ENCODE measurements at regions not wholly inside any gene's neighbourhood (a gene's known extent, or its start where the extent isn't known, plus 50 kb on each side); places are given as distances from the start of the nearest gene placed in this dataset.

GRCh38 chr11:43119275-43119970 is 192.4 kb upstream of the API5 start:
- H3K18ac ChIP-seq (ENCODE audit: low read length), result no peak overlapping the region
- H3K27ac ChIP-seq (ENCODE audit: low read depth, low read length), result peak overlapping the region; percentile 2
- peak; percentile 89 for DNase-seq
- no peaks in the 10 kb centered on the region for H3K27me3 ChIP-seq (ENCODE audit: insufficient read depth, low read length, poor library complexity)
- no peaks in the 10 kb centered on the region for H3K79me1 ChIP-seq (ENCODE audit: low read length)
- H2BK120ac ChIP-seq (ENCODE audit: low read depth, low read length), result no peak overlapping the region
- H4K8ac ChIP-seq (ENCODE audit: low read depth, low read length), result no peak overlapping the region
- H2AK5ac ChIP-seq (ENCODE audit: low read length), result no peak overlapping the region
- H3K79me2 ChIP-seq (ENCODE audit: control insufficient read depth, insufficient read depth, low read length), result no peaks in the 10 kb centered on the region
- no peak overlapping the region for H3K9ac ChIP-seq (ENCODE audit: low read length)
- no peak overlapping the region for H3K4ac ChIP-seq (ENCODE audit: low read depth, low read length)
- H2BK15ac ChIP-seq (replicated peaks; ENCODE audit: low read depth), result no peak overlapping the region
- H2BK5ac ChIP-seq (ENCODE audit: low read length), result no peak overlapping the region
- H4K5ac ChIP-seq (ENCODE audit: low read length), result no peak overlapping the region
- no peak overlapping the region for H3K4me2 ChIP-seq (ENCODE audit: low read length)
- no CpG with 5 or more reads among the region's 4 CpGs for WGBS (ENCODE audit: extremely low coverage, insufficient coverage, low lambda C conversion rate)
- peaks cover 2% of the 10 kb centered on the region for H3K4me1 ChIP-seq (ENCODE audit: control insufficient read depth, low read depth, low read length)
- no peak overlapping the region for H3K4me3 ChIP-seq (ENCODE audit: low read length)
- H3K23ac ChIP-seq (ENCODE audit: low read length), result no peak overlapping the region
- no peak overlapping the region for H3K56ac ChIP-seq (ENCODE audit: low read length)
- H3K36me3 ChIP-seq (ENCODE audit: control insufficient read depth, insufficient read depth, low read length), result no peaks in the 10 kb centered on the region

DNA sequence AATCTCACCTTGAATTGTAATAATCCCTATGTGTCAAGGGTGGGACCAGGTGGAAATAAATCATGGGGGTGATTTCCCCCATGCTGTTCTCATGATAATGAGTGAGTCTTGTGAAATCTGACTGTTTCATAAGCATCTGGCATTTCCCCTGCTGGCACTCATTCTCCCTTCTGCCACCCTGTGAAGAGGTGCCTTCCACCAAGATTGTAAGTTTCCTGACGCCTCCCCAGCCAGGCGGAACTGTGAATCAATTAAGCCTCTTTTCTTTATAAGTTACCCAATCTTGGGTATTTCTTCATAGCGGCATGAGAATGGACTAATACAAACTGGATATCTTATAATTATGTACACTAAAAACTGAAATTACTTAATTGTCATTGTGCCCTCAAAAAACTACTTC is 189.2 kb upstream of the API5 start:
- Histone ChIP-seq H3K4ac (ENCODE audit: low read depth, low read length) (no peak overlapping the region), H3K36me3 (ENCODE audit: control insufficient read depth, insufficient read depth, low read length) (no peaks in the 10 kb centered on the region), H4K8ac (ENCODE audit: low read depth, low read length) (no peak overlapping the region), H3K23ac (ENCODE audit: low read length) (no peak overlapping the region), H3K4me1 (ENCODE audit: control insufficient read depth, low read depth, low read length) (peaks cover 2% of the 10 kb centered on the region), H2BK5ac (ENCODE audit: low read length) (no peak overlapping the region), H3K18ac (ENCODE audit: low read length) (no peak overlapping the region), H3K79me1 (ENCODE audit: low read length) (no peaks in the 10 kb centered on the region), H3K4me2 (ENCODE audit: low read length) (no peak overlapping the region), H2BK15ac (replicated peaks; ENCODE audit: low read depth) (no peak overlapping the region), H3K4me3 (ENCODE audit: low read length) (no peak overlapping the region), H4K5ac (ENCODE audit: low read length) (no peak overlapping the region), H3K27me3 (ENCODE audit: insufficient read depth, low read length, poor library complexity) (no peaks in the 10 kb centered on the region), H3K27ac (ENCODE audit: low read depth, low read length) (no peak overlapping the region), H3K56ac (ENCODE audit: low read length) (no peak overlapping the region), H2BK120ac (ENCODE audit: low read depth, low read length) (no peak overlapping the region), H3K79me2 (ENCODE audit: control insufficient read depth, insufficient read depth, low read length) (no peaks in the 10 kb centered on the region), H2AK5ac (ENCODE audit: low read length) (no peak overlapping the region), H3K9ac (ENCODE audit: low read length) (no peak overlapping the region)
- DNase-seq, result no peak
- no CpG with 5 or more reads among the region's 3 CpGs for WGBS (ENCODE audit: extremely low coverage, insufficient coverage, low lambda C conversion rate)

DNA sequence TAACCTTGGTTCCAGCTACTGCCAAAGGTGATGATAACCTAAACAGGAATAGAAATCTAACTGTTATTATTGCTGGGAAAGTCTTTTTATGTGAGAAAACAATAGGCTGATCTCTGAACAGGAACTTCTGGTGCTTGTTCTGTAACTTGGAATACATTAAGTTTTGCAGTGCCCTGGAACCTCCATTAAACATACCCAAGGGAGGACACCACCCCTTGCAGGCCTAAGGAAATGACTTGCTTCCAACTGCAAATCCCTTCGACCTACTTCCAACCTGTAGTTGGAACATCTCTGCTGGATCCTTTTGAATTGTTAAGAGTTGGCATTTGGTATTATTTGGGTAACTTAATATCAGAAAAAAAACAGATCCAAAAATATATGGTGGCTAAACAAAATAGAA is 188.4 kb upstream of the API5 start:
- Histone ChIP-seq H3K79me2 (ENCODE audit: control insufficient read depth, insufficient read depth, low read length) (no peaks in the 10 kb centered on the region), H4K8ac (ENCODE audit: low read depth, low read length) (no peak overlapping the region), H3K36me3 (ENCODE audit: control insufficient read depth, insufficient read depth, low read length) (no peaks in the 10 kb centered on the region), H3K4me2 (ENCODE audit: low read length) (no peak overlapping the region), H2BK120ac (ENCODE audit: low read depth, low read length) (no peak overlapping the region), H3K79me1 (ENCODE audit: low read length) (no peaks in the 10 kb centered on the region), H4K5ac (ENCODE audit: low read length) (no peak overlapping the region), H3K27ac (ENCODE audit: low read depth, low read length) (no peak overlapping the region), H3K27me3 (ENCODE audit: insufficient read depth, low read length, poor library complexity) (no peaks in the 10 kb centered on the region), H3K4me3 (ENCODE audit: low read length) (no peak overlapping the region), H3K9ac (ENCODE audit: low read length) (no peak overlapping the region), H3K23ac (ENCODE audit: low read length) (no peak overlapping the region), H2AK5ac (ENCODE audit: low read length) (no peak overlapping the region), H3K4ac (ENCODE audit: low read depth, low read length) (no peak overlapping the region), H2BK15ac (replicated peaks; ENCODE audit: low read depth) (no peak overlapping the region), H3K4me1 (ENCODE audit: control insufficient read depth, low read depth, low read length) (peaks cover 2% of the 10 kb centered on the region), H2BK5ac (ENCODE audit: low read length) (no peak overlapping the region), H3K56ac (ENCODE audit: low read length) (no peak overlapping the region), H3K18ac (ENCODE audit: low read length) (no peak overlapping the region)
- WGBS (ENCODE audit: extremely low coverage, insufficient coverage, low lambda C conversion rate), result no CpG with 5 or more reads among the region's 1 CpG
- DNase-seq, result no peak

GRCh38 chr11:43124272-43124935 is 187.4 kb upstream of the API5 start:
- no peak overlapping the region for H3K56ac ChIP-seq (ENCODE audit: low read length)
- no peak overlapping the region for H2BK15ac ChIP-seq (replicated peaks; ENCODE audit: low read depth)
- H3K79me1 ChIP-seq (ENCODE audit: low read length), result no peaks in the 10 kb centered on the region
- no peak for DNase-seq
- no peak overlapping the region for H3K4me3 ChIP-seq (ENCODE audit: low read length)
- no peak overlapping the region for H2BK5ac ChIP-seq (ENCODE audit: low read length)
- no peak overlapping the region for H2BK120ac ChIP-seq (ENCODE audit: low read depth, low read length)
- no peak overlapping the region for H4K5ac ChIP-seq (ENCODE audit: low read length)
- H3K23ac ChIP-seq (ENCODE audit: low read length), result no peak overlapping the region
- H3K9ac ChIP-seq (ENCODE audit: low read length), result no peak overlapping the region
- H4K8ac ChIP-seq (ENCODE audit: low read depth, low read length), result no peak overlapping the region
- no CpG with 5 or more reads among the region's 3 CpGs for WGBS (ENCODE audit: extremely low coverage, insufficient coverage, low lambda C conversion rate)
- H3K79me2 ChIP-seq (ENCODE audit: control insufficient read depth, insufficient read depth, low read length), result no peaks in the 10 kb centered on the region
- H3K36me3 ChIP-seq (ENCODE audit: control insufficient read depth, insufficient read depth, low read length), result no peaks in the 10 kb centered on the region
- no peak overlapping the region for H3K27ac ChIP-seq (ENCODE audit: low read depth, low read length)
- no peaks in the 10 kb centered on the region for H3K4me1 ChIP-seq (ENCODE audit: control insufficient read depth, low read depth, low read length)
- H3K4ac ChIP-seq (ENCODE audit: low read depth, low read length), result no peak overlapping the region
- no peak overlapping the region for H2AK5ac ChIP-seq (ENCODE audit: low read length)
- no peak overlapping the region for H3K4me2 ChIP-seq (ENCODE audit: low read length)
- no peak overlapping the region for H3K18ac ChIP-seq (ENCODE audit: low read length)
- no peaks in the 10 kb centered on the region for H3K27me3 ChIP-seq (ENCODE audit: insufficient read depth, low read length, poor library complexity)

- no peaks in the 10 kb centered on the region for H3K36me3 ChIP-seq (ENCODE audit: control insufficient read depth, insufficient read depth, low read length)
- no peaks in the 10 kb centered on the region for H3K27me3 ChIP-seq (ENCODE audit: insufficient read depth, low read length, poor library complexity)
- no peaks in the 10 kb centered on the region for H3K79me2 ChIP-seq (ENCODE audit: control insufficient read depth, insufficient read depth, low read length)
- H4K5ac ChIP-seq (ENCODE audit: low read length), result no peak overlapping the region
- no peak overlapping the region for H3K23ac ChIP-seq (ENCODE audit: low read length)
- H2AK5ac ChIP-seq (ENCODE audit: low read length), result no peak overlapping the region
- no peak overlapping the region for H3K27ac ChIP-seq (ENCODE audit: low read depth, low read length)
- no peak overlapping the region for H3K4me3 ChIP-seq (ENCODE audit: low read length)
- H3K56ac ChIP-seq (ENCODE audit: low read length), result no peak overlapping the region
- no peak overlapping the region for H4K8ac ChIP-seq (ENCODE audit: low read depth, low read length)
- H3K4ac ChIP-seq (ENCODE audit: low read depth, low read length), result no peak overlapping the region
- H3K4me2 ChIP-seq (ENCODE audit: low read length), result no peak overlapping the region
- H3K18ac ChIP-seq (ENCODE audit: low read length), result no peak overlapping the region
- WGBS (ENCODE audit: extremely low coverage, insufficient coverage, low lambda C conversion rate), result no CpG with 5 or more reads among the region's 2 CpGs
- no peak overlapping the region for H3K9ac ChIP-seq (ENCODE audit: low read length)
- no peak overlapping the region for H2BK15ac ChIP-seq (replicated peaks; ENCODE audit: low read depth)
- H3K4me1 ChIP-seq (ENCODE audit: control insufficient read depth, low read depth, low read length), result no peaks in the 10 kb centered on the region
- no peaks in the 10 kb centered on the region for H3K79me1 ChIP-seq (ENCODE audit: low read length)
- no peak for DNase-seq
- H2BK120ac ChIP-seq (ENCODE audit: low read depth, low read length), result no peak overlapping the region
- H2BK5ac ChIP-seq (ENCODE audit: low read length), result no peak overlapping the region
Measured at GRCh38 chr11:43129329-43129728, 182.5 kb upstream of the API5 start.
